A549 (cell line): ENCODE measurements at regions not wholly inside any gene's neighbourhood (a gene's known extent, or its start where the extent isn't known, plus 50 kb on each side); places are given as distances from the start of the nearest gene placed in this dataset.

Experiments used
- ATAC-seq, 2 experiments: fragments of 200-7000 bp in 1 of 2; fragments of >200 bp in 1 of 2; cut with Nextera tagmentation in 1 of 2; cut with Tn5 transposase in 1 of 2; 3 replicates each; pipeline versions ENCODE4 v1.8.0 to v1.9.1; 2018 to 2020; ENCODE audit warnings: mild to moderate bottlenecking in 1 of 2, moderate library complexity in 1 of 2
- CTCF ChIA-PET: fragments of 300-600 bp; sonication (Branson Sonifier 250); formaldehyde crosslinking; extraction: SDS; loops from one replicate; lab custom pipeline; 2021; ENCODE audit warnings: antibody characterized with exemption, inconsistent platforms; lab: Yijun Ruan, JAX
- POLR2A ChIA-PET: fragments of 350-600 bp; formaldehyde crosslinking; extraction: SDS; loops from one replicate; lab custom pipeline; 2021; ENCODE audit warnings: antibody characterized with exemption, inconsistent platforms; lab: Yijun Ruan, JAX
- DNase-seq, 2 experiments: peaks; one replicate each; pipeline versions ENCODE4 v3.0.0 to v3.0.0-alpha.2; 2011 to 2016; ENCODE audit warnings: low read depth in 1 of 2, low spot score in 1 of 2
- FAIRE-seq: peaks from 2 replicates; lab custom pipeline; 2011; peaks lifted over from hg19 to GRCh38; lab: Jason Lieb, UNC
- H3K27ac ChIP-seq, 2 experiments: fragments of >200 bp; sonication (Bioruptor Twin); formaldehyde crosslinking; 3 replicates each; pipeline ENCODE4 v1.5.1; 2016 to 2017
- H3K4me1 ChIP-seq: fragments of >200 bp; sonication (Bioruptor Twin); formaldehyde crosslinking; 3 replicates; pipeline ENCODE4 v1.6.1; 2016
- H3K4me2 ChIP-seq: fragments of >200 bp; sonication (Bioruptor Twin); formaldehyde crosslinking; 3 replicates; pipeline ENCODE4 v1.6.1; 2016
- H3K4me3 ChIP-seq: fragments of >200 bp; sonication (Bioruptor Twin); formaldehyde crosslinking; 3 replicates; pipeline ENCODE4 v1.5.1; 2016
- H3K9me3 ChIP-seq: fragments of >200 bp; sonication (Bioruptor Twin); formaldehyde crosslinking; 3 replicates; pipeline ENCODE4 v1.6.1; 2016
- BHLHE40 ChIP-seq: IDR thresholded peaks from 2 replicates; pipeline ENCODE4 v1.6.1; 2012; ENCODE audit warnings: low read depth, low read length, inconsistent platforms
- CBX2 ChIP-seq: fragments of 200-600 bp; sonication (generic); IDR thresholded peaks from 2 replicates; pipeline ENCODE4 v1.6.1; 2016; ENCODE audit warnings: low read depth, mild to moderate bottlenecking, borderline replicate concordance
- CEBPB ChIP-seq, 2 experiments: fragments of >200 bp in 1 of 2; sonication (Bioruptor Twin) in 1 of 2; formaldehyde crosslinking in 1 of 2; IDR thresholded peaks; 2 replicates each; pipeline ENCODE4 v1.6.1; 2012 to 2016
- CHD4 ChIP-seq: fragments of 200-600 bp; sonication (generic); IDR thresholded peaks from 2 replicates; pipeline ENCODE4 v1.6.1; 2016; ENCODE audit warnings: antibody characterized with exemption, mild to moderate bottlenecking, borderline replicate concordance
- EHMT2 ChIP-seq: fragments of 200-600 bp; sonication (generic); IDR thresholded peaks from 2 replicates; pipeline ENCODE4 v1.6.1; 2016; ENCODE audit warnings: antibody characterized with exemption, low read depth, mild to moderate bottlenecking, moderate library complexity
- EP300 ChIP-seq, 2 experiments: fragments of >200 bp; sonication (Bioruptor Twin); formaldehyde crosslinking; IDR thresholded peaks; 2 replicates in 1 of 2; 3 replicates in 1 of 2; pipeline ENCODE4 v1.6.1; 2016 to 2017
- FOSB ChIP-seq: fragments of 250-450 bp; sonication (Bioruptor Pico); IDR thresholded peaks from 2 replicates; pipeline ENCODE4 v1.5.0; 2020; ENCODE audit warnings: mild to moderate bottlenecking, moderate library complexity
- FOXS1 ChIP-seq: fragments of 250-450 bp; sonication (Bioruptor Pico); IDR thresholded peaks from 2 replicates; pipeline ENCODE4 v1.5.0; 2020; ENCODE audit warnings: mild to moderate bottlenecking, moderate library complexity
- HOXA7 ChIP-seq: fragments of 250-450 bp; sonication (Bioruptor Pico); IDR thresholded peaks from 2 replicates; pipeline ENCODE4 v1.5.0; 2020; ENCODE audit warnings: mild to moderate bottlenecking, moderate library complexity
- JUN ChIP-seq, 2 experiments: fragments of >200 bp; sonication (Bioruptor Twin); formaldehyde crosslinking; IDR thresholded peaks; 2 replicates in 1 of 2; 3 replicates in 1 of 2; pipeline ENCODE4 v1.6.1; 2016 to 2017
- JUNB ChIP-seq: fragments of >200 bp; sonication (Bioruptor Twin); formaldehyde crosslinking; IDR thresholded peaks from 2 replicates; pipeline ENCODE4 v1.6.1; 2016
- KDM1A ChIP-seq: fragments of 200-600 bp; sonication (generic); IDR thresholded peaks from 2 replicates; pipeline ENCODE4 v1.6.1; 2016; ENCODE audit warnings: low read depth, mild to moderate bottlenecking
- KDM5A ChIP-seq: fragments of 200-600 bp; sonication (generic); IDR thresholded peaks from 2 replicates; pipeline ENCODE4 v1.6.1; 2016; ENCODE audit warnings: antibody characterized with exemption, mild to moderate bottlenecking
- MAFK ChIP-seq: fragments of 450-650 bp; IDR thresholded peaks from 2 replicates; pipeline ENCODE4 v1.6.1; 2014; ENCODE audit not compliant: partially characterized antibody
- MAZ ChIP-seq: fragments of 150-350 bp; IDR thresholded peaks from 2 replicates; pipeline ENCODE4 v1.6.1; 2014; ENCODE audit warnings: antibody characterized with exemption, low read depth, low read length, borderline replicate concordance
- MYC ChIP-seq: IDR thresholded peaks from 2 replicates; pipeline ENCODE4 v1.6.1; 2012; ENCODE audit warnings: mild to moderate bottlenecking, inconsistent platforms, low read length, improper control_type of control experiment, borderline replicate concordance
- POLR2A ChIP-seq: IDR thresholded peaks from 2 replicates; pipeline ENCODE4 v1.6.1; 2012; ENCODE audit warnings: mild to moderate bottlenecking, low read length
- POLR2AphosphoS2 ChIP-seq: conservative IDR thresholded peaks from 2 replicates; pipeline ENCODE4 v1.6.1; 2012; ENCODE audit warnings: low read length, improper control_type of control experiment, inconsistent platforms
- SMC3 ChIP-seq: fragments of >200 bp; sonication (Bioruptor Twin); formaldehyde crosslinking; IDR thresholded peaks from 3 replicates; pipeline ENCODE4 v1.6.1; 2018; ENCODE audit warnings: inconsistent platforms
- SREBF2 ChIP-seq: fragments of 450-650 bp; IDR thresholded peaks from 2 replicates; pipeline ENCODE4 v1.6.1; 2014; ENCODE audit warnings: mild to moderate bottlenecking, moderate library complexity
- TFCP2L1 ChIP-seq: fragments of 250-450 bp; sonication (Bioruptor Pico); IDR thresholded peaks from 2 replicates; pipeline ENCODE4 v1.5.0; 2021; ENCODE audit warnings: mild to moderate bottlenecking
- ZC3H11A ChIP-seq: fragments of 450-650 bp; IDR thresholded peaks from 2 replicates; pipeline ENCODE4 v1.6.1; 2014; ENCODE audit warnings: antibody characterized with exemption, mild to moderate bottlenecking
- ZSCAN20 ChIP-seq: fragments of 250-450 bp; sonication (Bioruptor Pico); IDR thresholded peaks from 2 replicates; pipeline ENCODE4 v1.8.0; 2022; ENCODE audit warnings: mild to moderate bottlenecking, moderate library complexity
- WGBS: methylation state at CpG from one replicate; pipeline ENCODE4 v1.1.6; 2017; ENCODE audit errors: missing lambda C conversion rate; 5-methylcytosine and 5-hydroxymethylcytosine counted together
- TF ChIP-seq, protein P1 (sequence below): IDR thresholded peaks from 2 replicates; pipeline ENCODE4 v1.6.1; 2012
- TF ChIP-seq, protein P2 (sequence below): IDR thresholded peaks from 2 replicates; pipeline ENCODE4 v1.6.1; 2012; ENCODE audit warnings: low read depth, borderline replicate concordance
- TF ChIP-seq, protein P3 (sequence below): fragments of >200 bp; sonication (Bioruptor Twin); formaldehyde crosslinking; IDR thresholded peaks from 3 replicates; pipeline ENCODE4 v1.5.1; 2016
- TF ChIP-seq, protein P4 (sequence below): fragments of 250-450 bp; sonication (Bioruptor Pico); IDR thresholded peaks from 2 replicates; pipeline ENCODE4 v1.5.0; 2021; ENCODE audit warnings: mild to moderate bottlenecking, moderate library complexity, borderline replicate concordance

DNA sequence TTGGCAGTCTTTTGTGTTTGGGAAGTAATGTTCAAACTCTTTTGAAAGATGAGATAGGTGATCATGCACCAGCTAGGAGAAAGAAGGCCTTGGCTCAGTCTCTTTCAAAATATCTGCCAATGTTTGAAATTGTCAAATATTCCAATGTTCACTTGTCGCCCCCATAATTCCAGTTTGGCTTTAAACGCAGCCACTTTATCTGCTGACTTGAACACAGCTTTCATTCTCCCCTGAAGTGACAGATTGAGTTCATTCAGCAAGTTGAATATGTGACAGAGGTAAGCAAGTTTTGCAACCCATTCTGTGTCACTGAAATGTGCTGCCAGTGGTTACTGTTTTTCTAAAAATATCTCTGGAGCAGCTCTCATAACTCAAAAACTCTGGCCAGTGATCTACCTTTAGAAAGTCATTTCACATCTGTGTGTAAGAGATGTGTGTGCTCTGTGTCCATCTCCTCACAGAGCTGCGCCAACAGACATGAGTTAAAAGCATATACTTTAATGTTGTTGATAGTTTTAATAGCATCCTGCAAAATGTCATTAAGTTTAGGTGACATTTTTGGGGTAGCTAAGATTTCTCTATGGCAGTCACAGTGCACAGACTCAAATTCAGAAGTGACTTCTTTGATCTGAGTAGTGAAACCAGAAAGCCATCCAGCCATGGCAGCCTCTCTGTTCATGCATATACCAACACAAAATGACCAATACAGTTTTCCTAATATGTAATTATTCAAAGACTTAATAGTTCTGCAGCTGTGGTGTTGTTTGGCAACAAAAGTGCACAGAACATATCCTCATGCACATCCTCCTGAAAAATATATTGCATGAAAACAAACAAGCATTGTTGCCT is 614.3 kb upstream of the MIS18BP1 start:
- Histone ChIP-seq H3K9me3 (no peaks in the 10 kb centered on the region), H3K4me2 (no peak overlapping the region), H3K4me1 (no peaks in the 10 kb centered on the region)
- POLR2A ChIA-PET, result no interaction called here
- no peak for FAIRE-seq
- 3% methylated on average over 3 of the region's 3 CpGs for WGBS
- TF ChIP-seq POLR2AphosphoS2 (no peak), BHLHE40 (no peak), KDM1A (no peak), SREBF2 (no peak), JUNB (no peak), HOXA7 (no peak), ZSCAN20 (CRISPR knock-in tag) (no peak), CHD4 (no peak)
- TF ChIP-seq, protein P1, sequence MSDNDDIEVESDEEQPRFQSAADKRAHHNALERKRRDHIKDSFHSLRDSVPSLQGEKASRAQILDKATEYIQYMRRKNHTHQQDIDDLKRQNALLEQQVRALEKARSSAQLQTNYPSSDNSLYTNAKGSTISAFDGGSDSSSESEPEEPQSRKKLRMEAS, result no peak
- TF ChIP-seq, protein P2, sequence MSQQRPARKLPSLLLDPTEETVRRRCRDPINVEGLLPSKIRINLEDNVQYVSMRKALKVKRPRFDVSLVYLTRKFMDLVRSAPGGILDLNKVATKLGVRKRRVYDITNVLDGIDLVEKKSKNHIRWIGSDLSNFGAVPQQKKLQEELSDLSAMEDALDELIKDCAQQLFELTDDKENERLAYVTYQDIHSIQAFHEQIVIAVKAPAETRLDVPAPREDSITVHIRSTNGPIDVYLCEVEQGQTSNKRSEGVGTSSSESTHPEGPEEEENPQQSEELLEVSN, result no peak
- TF ChIP-seq, all 56 proteins: peak for 0
- CTCF ChIA-PET, result no interaction called here
- no peak for ATAC-seq
- no peak for DNase-seq
- H3K4me3 ChIP-seq, result no peak overlapping the region
- H3K27ac ChIP-seq, result no peak overlapping the region

DNA sequence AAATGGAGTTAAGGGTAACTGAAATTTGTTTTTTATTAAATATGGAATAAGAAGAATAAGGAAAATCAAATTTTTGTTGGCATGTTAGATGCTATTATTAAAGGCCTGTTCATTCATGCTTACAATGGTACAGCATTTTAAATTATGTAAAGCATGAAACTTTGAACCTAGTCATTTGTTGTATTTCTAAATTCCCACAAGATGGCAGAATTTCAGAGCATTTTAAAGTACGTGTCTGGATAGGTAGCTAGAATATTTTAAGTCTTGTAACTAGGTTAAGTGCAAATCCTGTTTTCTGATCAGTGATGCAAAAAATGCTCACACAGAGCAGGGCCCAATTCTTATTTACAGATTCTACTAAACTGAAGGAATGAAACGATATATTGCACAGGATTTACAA is 585.6 kb upstream of the MIS18BP1 start:
- H3K9me3 ChIP-seq, result no peaks in the 10 kb centered on the region; the same call in 2 of the 3 replicates
- CTCF ChIA-PET, result no interaction called here
- H3K4me2 ChIP-seq, result no peak overlapping the region
- no peak overlapping the region for H3K4me3 ChIP-seq
- POLR2A ChIA-PET, result no interaction called here
- DNase-seq, result no peak
- WGBS, result 4% methylated on average over 2 of the region's 2 CpGs
- no peak for TF ChIP-seq KDM5A
- TF ChIP-seq CHD4, result no peak
- no peak for TF ChIP-seq JUN (IDR thresholded peaks at IDR 0.05)
- no peak for TF ChIP-seq CBX2
- TF ChIP-seq KDM1A, result no peak
- TF ChIP-seq ZC3H11A, result no peak
- no peak for TF ChIP-seq EP300 (IDR thresholded peaks at IDR 0.05)
- no peak for TF ChIP-seq SMC3
- TF ChIP-seq MAZ, result no peak
- TF ChIP-seq POLR2A, result no peak
- TF ChIP-seq TFCP2L1 (CRISPR knock-in tag), result no peak
- no peak for TF ChIP-seq CEBPB (IDR thresholded peaks at IDR 0.05)
- no peak for TF ChIP-seq FOXS1 (CRISPR knock-in tag)
- no peak for TF ChIP-seq MAFK
- TF ChIP-seq FOSB (CRISPR knock-in tag), result no peak
- TF ChIP-seq MYC, result no peak
- no peak for TF ChIP-seq EHMT2
- TF ChIP-seq, protein P3, sequence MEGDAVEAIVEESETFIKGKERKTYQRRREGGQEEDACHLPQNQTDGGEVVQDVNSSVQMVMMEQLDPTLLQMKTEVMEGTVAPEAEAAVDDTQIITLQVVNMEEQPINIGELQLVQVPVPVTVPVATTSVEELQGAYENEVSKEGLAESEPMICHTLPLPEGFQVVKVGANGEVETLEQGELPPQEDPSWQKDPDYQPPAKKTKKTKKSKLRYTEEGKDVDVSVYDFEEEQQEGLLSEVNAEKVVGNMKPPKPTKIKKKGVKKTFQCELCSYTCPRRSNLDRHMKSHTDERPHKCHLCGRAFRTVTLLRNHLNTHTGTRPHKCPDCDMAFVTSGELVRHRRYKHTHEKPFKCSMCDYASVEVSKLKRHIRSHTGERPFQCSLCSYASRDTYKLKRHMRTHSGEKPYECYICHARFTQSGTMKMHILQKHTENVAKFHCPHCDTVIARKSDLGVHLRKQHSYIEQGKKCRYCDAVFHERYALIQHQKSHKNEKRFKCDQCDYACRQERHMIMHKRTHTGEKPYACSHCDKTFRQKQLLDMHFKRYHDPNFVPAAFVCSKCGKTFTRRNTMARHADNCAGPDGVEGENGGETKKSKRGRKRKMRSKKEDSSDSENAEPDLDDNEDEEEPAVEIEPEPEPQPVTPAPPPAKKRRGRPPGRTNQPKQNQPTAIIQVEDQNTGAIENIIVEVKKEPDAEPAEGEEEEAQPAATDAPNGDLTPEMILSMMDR, result no peak
- TF ChIP-seq, protein P4, sequence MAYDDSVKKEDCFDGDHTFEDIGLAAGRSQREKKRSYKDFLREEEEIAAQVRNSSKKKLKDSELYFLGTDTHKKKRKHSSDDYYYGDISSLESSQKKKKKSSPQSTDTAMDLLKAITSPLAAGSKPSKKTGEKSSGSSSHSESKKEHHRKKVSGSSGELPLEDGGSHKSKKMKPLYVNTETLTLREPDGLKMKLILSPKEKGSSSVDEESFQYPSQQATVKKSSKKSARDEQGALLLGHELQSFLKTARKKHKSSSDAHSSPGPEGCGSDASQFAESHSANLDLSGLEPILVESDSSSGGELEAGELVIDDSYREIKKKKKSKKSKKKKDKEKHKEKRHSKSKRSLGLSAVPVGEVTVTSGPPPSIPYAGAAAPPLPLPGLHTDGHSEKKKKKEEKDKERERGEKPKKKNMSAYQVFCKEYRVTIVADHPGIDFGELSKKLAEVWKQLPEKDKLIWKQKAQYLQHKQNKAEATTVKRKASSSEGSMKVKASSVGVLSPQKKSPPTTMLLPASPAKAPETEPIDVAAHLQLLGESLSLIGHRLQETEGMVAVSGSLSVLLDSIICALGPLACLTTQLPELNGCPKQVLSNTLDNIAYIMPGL (CRISPR knock-in tag), result no peak
- ATAC-seq, result no peak
- H3K4me1 ChIP-seq, result no peaks in the 10 kb centered on the region
- H3K27ac ChIP-seq, result no peak overlapping the region
- no peak for FAIRE-seq
